Fibroblast of skin of left quadriceps (primary cell): ENCODE measurements at regions not wholly inside any gene's neighbourhood (a gene's known extent, or its start where the extent isn't known, plus 50 kb on each side); places are given as distances from the start of the nearest gene placed in this dataset.

Experiments
- DNase-seq, 2 experiments: peaks; one replicate each; pipeline ENCODE4 v3.0.0-alpha.2; 2013; ENCODE audit warnings: low read depth in 2 of 2

DNA sequence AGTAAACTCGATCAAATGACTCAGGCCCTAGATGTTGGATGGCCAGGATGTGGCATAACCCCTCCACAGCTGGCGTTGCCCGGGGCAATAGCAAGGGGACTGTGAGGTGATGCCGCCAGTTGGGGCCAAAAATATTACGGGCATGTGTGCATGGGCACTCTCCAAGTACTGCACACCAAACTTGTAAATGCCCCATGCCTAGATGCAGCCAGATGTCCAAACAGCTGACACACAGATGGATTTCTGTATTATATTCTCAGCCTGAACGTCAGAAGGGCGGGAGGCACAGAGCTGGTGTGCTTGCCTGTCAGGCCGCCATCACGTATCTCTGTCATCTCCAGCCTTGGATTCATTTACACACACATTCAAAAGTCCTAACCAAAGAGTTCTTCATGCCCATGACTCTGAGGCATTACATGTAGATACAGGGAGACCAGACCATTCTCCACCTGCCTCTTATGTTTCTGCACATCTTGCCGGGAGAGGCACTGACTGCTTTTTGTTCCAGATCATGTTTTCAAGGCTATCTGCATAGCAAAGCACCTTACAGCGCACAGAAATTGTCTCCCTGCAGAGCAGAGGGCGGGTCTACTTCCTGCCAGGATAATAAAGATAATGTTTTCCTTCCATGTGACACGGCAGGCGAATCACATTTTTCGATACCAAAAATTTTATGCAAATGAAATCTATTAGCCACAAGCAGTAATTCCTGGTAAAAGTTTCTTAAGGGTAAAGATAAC, 200.9 kb upstream of the ADAMTS16 start:
- no peak for DNase-seq

- DNase-seq: no peak
Observed at GRCh38 chr5:4941161-4941560, 199.0 kb upstream of the ADAMTS16 start.

DNA sequence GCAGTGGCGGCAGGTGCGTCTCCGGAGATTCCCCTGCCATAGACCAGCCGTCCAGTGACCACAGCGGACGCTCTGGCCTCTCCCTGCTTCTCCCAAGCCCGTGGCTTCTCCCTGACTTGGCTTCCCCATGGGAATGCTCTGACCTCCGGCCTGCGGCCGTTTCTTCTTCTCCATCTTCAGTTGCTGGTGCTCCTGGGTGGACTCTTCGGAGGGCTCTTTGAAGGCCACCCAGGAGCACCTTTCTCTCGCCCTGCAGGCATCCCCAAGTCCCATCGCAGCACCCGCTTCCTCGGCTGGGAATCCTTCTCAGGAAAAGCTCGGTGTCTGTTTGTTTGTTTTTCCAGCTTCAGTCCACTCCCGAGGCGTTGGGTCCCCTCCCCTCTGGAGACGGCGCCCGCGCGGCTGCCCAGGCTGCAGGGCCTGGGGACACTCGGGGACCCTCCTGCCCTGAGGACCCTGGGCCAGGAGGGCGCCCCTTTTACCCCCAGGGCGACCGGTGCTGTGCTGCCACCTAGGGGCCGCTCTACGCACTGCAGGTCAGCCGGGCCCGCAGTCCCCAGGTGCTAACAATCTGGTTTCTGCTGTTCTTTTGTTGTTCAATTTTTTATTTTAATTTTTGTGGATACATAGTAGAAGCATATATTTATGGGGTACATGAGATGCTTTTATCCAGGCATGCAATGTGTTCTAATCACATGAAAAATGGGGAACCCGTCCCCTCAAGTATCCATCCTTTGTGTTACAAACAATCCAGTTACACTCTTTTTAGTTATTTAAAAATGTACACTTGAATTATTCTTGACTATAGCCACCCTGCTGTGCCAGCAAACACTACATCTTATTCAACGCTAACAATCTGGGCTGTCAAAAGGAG, 197.9 kb upstream of the ADAMTS16 start:
- DNase-seq: no peak

DNA sequence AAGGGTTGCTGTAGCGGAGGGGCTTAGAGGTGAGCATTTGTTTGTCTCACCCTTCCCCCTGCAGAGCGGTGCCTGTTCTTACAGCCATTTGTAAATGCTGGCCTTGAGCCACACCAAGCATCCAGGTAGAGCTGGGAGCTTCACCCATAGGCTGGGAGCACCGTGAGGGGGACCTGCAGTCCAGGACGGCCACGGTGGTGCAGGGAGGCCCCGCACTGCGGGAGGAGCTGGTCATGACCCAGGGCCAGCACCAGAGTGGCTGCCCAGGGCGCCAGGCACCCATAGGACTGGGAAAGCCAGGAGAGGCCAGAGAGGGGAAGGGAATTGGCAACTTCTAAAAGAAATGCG, 197.3 kb upstream of the ADAMTS16 start:
- DNase-seq: no peak

GRCh38 chr5:4945296-4945695, 194.8 kb upstream of the ADAMTS16 start:
- DNase-seq: no peak

DNA sequence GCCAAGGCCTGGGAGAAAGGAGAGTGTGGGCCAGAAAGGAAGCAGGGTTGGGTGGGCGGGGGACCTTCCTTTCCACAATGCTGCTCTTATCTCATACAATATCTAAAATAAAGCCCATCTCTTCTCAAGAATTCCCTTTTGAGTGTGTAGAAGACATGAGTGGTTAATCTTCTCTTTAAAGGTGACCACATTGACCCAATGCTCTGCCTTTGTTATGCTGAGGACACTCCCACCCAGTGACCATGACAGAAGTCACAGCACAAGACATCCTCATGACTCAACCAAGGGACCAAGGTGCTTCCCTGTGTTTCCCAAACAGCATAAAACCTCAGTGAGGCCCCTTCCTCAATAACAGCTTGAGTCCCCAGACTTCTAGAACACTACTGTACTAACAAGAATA, 193.0 kb upstream of the ADAMTS16 start:
- no peak for DNase-seq

- no peak for DNase-seq
Observed at GRCh38 chr5:4947893-4948536, 192.1 kb upstream of the ADAMTS16 start.

DNA sequence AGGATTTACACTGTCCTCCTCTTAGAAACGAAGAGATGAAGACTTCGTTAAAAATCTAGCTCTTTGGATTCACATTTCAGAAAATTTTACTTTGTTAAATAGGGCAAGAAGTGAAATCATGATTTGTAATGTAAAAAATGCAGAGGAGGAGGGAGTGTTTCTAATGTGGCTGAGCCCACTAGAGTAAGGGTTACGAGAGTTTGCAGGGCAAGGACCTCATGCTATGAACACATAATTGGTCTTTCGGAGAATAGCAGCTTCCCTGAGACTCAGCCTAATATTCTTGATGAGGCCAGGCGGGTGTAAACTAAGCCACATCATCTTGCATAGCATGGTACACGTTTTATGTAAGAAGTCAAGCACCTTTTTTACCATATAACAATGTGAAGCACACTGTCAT, 191.0 kb upstream of the ADAMTS16 start:
- DNase-seq: no peak

- no peak for DNase-seq
Observed at GRCh38 chr5:4953576-4953975, 186.6 kb upstream of the ADAMTS16 start.

- DNase-seq: no peak
Observed at GRCh38 chr5:4954048-4954447, 186.1 kb upstream of the ADAMTS16 start.

GRCh38 chr5:4963265-4963664, 176.9 kb upstream of the ADAMTS16 start:
- no peak for DNase-seq

GRCh38 chr5:4969351-4969750, 170.8 kb upstream of the ADAMTS16 start:
- no peak for DNase-seq

GRCh38 chr5:4970171-4970570, 170.0 kb upstream of the ADAMTS16 start:
- no peak for DNase-seq

GRCh38 chr5:4976902-4977301, 163.2 kb upstream of the ADAMTS16 start:
- no peak for DNase-seq

DNA sequence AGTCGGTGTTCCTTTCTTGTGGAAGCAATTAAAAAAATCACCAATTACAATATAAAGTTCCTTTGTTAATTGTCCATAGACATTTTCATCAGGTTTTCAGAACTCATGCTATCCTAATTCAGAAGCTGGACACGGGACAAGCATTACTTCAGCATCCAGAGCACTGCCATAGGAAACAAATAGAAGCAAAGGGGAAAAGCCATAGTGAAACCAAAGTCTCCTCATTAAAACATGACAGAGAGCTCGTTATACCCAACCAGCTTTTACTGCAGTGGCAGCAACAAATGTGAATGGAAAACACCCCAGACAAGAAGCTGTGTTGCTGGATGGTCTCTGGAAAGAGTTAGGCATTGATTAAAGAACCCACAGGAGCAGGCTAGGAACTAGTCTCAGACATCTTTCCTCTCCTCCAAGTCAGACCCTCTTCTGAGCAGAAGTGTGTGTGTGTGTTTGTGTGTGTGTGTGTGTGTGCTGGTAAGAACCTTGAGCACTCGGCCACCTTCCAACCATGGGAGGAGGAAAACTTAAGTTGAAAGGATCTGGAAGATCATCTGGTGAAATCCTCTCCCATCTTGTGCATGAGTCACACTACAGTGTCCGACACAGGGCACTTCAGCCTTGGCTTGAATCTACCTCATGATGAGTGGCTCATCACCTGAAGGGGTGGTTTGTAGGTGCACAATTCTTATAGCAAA, 162.6 kb upstream of the ADAMTS16 start:
- no peak for DNase-seq

DNA sequence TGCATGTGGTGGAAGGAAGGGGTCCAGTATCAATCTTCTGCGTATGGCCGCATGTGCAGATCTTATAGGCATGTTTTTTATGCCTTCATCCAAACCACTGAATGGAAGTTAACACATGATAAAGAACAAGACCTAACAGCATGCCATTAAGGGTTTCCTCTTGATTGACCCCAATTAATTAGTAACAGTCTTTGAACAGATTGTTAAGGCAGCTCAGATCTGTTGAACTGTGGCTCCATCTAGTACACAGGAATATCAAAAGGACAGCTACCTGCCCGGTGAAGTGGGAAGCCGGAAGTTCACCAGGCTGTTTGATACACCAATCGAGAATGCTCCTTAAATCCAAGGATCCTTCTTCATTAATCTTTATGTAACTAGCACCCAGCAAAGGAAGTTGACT, 159.9 kb upstream of the ADAMTS16 start:
- DNase-seq: no peak

GRCh38 chr5:4981608-4982007, 158.5 kb upstream of the ADAMTS16 start:
- no peak for DNase-seq

- no peak for DNase-seq
Observed at GRCh38 chr5:4983701-4984100, 156.4 kb upstream of the ADAMTS16 start.

DNA sequence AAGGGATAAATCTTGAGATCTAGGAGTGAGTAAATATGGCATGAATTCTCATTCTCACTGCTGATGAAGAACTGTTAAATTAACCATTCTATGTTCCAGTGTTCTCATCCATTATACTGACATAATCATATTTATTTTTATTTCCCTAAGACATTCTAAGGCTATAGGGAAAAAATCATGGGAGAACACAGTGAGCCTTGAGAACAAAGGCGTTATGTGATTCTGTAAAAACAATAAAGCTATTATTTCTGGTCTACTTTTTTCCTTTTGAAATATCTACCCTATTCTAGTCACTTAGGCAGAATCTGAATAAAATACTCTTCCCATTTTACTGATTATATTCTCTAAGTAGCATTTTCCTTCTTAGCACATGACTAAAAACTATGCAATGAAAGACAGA, 155.7 kb upstream of the ADAMTS16 start:
- DNase-seq: no peak

DNA sequence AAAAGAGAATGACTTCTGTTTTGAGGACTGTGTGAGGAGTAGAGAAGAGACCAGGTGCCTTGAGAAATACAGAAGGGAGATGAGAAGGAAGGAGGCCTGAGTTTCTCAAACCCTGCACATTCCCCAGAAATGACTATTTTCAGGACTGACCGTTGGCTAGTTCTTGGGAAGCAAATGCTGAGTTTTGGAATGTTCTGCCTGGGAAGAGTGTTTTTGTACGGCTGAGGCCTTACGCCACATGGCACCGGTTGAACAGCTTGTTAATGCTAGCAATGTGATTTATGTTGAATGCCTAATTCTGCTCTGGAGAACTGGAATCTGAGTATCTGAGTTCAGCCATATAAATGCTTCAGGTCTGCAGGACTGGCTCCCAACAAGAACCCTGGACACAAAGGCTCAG, 152.7 kb upstream of the ADAMTS16 start:
- DNase-seq: no peak

DNA sequence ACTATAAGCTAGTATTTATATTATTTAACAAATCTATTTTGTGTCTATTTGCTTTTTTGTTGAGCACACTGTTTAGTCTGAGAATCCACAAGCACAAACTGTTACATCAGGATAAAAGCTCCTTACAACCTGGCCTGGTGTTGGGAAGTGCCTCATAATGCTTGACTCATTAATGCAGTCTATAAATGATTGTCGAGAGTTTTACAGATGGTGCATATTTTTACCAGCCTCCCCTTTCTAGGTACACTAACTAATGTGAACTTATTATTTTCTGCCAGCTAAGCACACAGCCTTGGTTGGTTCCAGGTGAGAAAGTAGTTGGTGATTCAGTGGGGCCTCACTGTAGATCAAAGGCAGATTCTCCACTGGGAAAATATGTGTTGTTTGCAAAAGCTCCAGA, 151.0 kb upstream of the ADAMTS16 start:
- no peak for DNase-seq

GRCh38 chr5:4990017-4990416, 150.1 kb upstream of the ADAMTS16 start:
- no peak for DNase-seq
